Activated effector memory CD4-positive, alpha-beta T cell treated with Interleukin-2 at 50 U/mL for 16 hours (primary cell): ENCODE measurements at regions not wholly inside any gene's neighbourhood (a gene's known extent, or its start where the extent isn't known, plus 50 kb on each side); places are given as distances from the start of the nearest gene placed in this dataset.

Experiments used
- DNase-seq: peaks from one replicate; pipeline ENCODE4 v3.0.0-alpha.2; 2020

DNA sequence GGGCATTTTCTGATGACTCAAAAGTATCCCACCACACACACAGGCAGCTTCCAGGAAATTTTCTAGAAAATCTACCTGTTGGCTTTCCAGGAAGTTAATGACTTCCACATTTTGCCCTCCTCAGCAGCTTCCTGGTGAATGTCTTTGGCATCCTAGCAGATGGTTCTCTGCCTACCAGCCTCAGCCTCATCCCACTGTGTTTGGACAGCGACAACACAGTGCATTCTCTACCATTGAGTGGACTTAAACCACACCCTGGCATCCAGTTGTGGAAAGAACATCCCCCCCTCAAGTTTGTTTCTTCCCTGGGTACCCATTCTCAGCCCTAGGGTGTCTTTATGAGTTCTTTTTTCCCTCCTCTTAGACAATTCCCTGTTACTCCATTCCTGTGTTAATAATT is 50.8 kb upstream of the GADL1 start:
- no peak for DNase-seq

DNA sequence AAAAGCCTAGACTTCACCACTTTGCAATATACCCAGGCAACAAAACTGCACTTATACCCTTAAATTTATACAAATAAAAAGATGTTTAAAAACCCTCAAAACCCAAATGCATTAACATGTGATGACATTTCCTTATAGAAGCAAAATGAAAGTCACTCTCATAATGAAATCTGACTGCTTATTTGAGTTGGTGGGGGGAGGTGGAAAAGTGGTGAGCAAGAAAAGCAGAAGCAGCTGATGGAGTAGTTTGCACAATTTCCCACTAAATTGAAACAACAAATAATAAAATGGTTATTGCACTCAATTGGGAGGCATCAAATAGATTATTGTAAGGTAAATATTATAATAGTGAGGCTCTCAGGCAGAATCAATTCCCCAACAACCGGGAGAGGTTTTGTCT is 54.0 kb upstream of the GADL1 start:
- no peak for DNase-seq

DNA sequence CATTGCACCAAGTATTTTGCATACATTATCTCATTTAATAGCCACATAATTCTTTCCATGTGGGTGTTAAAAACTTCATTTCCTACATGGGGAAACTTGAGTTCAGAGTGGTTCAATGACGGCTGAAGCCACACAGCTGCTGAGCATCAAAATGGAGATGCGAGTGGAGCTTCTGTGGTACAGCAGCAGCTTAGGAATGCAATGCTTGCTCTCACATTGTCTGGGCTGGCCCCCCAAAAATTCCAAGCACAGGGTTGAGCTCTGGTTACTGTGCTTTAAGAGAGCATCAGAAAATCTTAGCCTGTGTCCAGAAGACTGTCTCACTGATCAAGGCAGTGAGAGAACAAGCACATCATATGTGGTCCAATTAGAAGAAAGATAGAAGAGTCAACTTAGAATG is 57.4 kb upstream of the GADL1 start:
- no peak for DNase-seq

DNA sequence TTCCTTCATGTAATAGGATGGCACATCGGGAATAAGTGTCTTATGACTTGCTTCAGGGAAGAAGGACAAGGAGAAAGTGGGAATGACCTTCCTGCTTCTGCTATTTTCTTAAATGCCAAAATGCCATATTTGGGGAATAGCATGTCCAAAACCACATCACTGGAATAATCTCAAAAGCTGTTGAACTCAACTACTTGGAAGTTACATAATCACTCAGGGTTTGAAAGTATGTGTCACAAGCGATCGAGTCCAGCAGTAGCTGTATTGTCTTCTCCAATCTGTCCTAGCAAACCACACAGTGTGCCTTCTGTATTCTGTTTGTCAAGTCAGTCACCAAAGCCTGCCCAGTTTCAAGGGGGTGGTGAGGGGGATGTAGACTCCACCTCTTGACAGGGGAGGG is 58.3 kb upstream of the GADL1 start:
- no peak for DNase-seq

DNA sequence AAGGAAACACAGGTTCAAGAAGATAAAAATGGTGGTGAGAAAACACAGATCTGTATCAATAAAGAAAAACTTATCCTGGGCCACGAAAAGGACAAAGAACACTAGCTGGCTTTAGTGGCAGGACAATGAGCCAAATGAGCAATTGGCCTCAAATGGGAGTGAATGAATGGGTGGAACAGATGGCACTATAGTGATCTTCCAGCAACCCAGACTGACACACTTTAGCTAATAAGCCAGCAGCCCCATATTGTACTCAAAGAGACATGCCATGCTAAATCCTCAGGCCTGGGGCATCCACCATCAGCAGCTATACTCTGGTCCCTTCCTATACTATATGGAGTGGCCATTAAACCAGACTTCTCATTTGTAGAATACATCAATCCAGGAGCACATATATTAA is 60.0 kb upstream of the GADL1 start:
- no peak for DNase-seq

DNA sequence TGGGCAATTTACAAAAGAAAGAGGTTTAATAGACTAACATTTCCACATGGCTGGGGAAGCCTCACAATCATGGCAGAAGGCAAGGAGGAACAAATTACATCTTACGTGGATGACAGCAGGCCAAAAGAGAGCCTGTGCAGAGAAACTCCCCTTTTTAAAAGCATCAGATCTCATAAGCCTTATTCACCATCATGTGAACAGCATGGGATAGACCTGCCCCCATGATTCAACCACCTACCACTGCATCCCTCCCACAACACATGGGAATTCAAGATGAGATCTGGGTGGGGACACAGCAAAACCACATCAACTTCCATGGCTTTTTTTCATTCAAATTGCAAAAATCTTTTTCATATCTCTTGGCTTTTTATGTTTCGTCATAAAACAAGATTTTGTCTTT is 67.6 kb upstream of the GADL1 start:
- no peak for DNase-seq

DNA sequence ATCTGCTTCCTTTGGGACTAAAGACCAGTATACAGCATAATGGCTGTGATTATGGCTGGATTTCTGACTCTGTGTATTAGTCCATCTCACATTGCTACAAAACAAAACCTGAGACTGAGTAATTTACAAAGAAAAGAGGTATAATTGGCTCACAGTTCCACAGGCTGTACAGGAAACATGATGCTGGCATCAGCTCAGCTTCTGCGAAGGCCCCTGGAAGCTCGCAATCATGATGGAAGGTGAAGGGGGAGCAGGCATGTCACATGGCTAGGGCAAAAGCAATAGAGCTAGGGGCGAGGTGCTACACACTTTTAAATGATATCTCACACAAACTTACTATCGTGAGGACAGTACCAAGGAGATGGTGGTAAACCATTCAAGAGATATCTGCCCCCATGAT is 68.0 kb upstream of the GADL1 start:
- DNase-seq: no peak

DNA sequence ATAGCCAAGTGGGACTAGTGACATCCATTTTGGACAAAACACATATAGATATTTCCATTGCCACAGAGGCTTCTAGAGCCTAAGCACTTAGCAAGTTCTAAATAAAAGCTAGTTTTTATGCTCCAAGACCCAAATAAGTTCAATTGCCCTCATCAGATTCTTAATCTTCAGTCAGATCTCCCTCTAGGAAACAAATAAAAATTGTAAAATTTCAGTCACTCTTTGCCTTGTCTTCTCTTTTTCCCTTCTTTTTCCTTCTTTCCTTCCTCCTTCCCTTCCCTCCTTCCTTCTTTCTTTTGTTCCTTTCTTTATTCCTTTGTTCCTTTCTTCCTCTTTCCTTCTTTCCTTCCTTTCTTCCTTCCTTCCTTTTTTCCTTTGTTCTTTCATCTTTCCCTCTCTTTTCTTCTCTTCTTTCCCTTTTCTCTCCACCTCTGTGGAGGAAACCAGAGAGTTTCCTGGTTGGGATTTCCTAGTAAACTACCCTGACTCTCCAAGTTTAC is 68.8 kb upstream of the GADL1 start:
- no peak for DNase-seq

DNA sequence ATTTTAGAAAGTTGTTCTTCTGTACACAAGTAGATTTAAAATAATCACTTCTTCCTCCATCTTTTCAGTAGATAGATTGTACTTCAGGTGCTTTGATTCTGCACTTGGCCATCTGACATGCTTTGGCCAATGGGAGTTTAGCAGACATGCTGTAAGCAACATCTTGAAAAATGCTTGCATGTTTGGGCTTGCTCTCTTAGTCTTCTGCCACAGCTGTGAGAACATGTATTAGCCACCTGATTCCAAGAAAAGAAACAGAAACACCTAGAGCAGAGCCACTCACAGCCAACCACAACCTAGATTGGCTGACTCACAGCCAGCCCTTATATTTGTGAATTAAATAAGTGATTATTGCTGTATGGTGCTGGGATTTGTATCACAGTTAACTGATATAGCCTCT is 70.2 kb upstream of the GADL1 start:
- DNase-seq: no peak

DNA sequence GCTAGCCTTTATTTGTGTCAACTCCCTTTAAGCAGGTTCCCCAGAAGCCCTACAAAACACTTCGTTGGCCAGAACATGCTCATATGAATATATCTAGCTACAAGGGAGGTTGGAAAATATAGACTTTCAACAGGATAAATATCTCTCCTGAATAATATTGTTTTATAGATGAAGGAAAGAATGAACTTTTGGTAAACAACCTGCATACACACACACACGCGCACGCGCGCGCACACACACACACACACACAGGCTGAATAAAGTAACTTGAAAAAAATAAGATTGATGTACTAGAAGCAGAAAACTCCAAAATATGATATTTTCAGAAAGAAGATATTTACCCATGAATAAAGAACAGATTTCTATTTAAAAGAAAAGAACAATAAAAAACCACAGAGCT is 72.4 kb upstream of the GADL1 start:
- no peak for DNase-seq

DNA sequence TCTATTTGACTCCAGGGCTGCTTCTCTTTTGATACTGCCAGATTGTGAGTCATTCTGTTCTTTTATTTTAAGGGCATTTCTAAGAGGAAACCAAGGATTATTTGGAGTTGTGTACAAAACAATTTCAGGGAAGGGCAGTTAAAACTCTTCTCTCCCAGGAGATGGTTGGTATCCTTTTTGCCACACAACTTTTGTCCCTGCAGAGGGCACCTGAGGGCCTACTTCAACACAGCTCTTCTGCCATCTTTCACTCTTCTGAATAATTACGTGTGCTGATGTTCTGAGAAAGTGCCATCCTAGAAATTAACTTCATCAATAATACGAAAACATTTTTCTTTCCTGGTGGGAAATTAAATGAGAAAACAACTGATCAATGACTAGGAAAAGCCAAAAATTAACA is 75.7 kb upstream of the GADL1 start:
- DNase-seq: no peak

DNA sequence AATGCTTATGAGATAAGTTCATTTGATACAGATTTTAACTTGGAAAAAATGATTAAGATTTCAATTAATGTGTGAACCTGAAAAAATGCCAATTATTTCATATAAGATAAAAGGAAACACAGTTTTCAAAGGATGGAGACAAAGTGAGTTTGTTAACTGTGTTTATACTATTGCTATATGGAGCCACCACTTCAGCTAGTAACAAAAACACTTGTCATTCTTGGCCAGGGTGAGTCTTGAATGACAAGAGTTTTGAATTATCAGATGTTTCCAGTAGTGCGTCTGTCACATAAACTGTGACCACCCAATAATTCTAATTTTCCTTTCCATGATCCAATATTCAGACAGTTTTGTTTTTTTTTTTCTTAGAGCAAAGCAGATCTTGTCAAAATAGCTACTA is 78.0 kb upstream of the GADL1 start:
- no peak for DNase-seq

DNA sequence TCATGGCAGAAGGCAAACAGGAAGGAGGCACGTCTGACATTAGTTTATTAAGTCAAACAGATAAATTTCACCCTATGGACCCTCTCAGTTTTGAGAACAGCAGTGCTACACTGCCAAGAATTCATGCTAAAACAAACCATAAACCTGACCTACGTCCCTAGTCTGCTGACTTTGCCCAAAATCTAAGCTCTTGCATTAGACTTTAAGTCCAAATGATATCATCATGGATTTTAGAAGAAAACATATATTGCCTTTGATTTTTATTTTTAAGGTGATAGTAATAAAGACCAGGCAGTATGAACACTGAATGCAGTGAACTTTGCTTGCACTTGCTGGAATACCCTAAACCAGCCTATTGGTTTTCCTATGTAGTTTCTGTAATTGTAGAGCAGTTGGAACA is 79.6 kb upstream of the GADL1 start:
- DNase-seq: no peak

DNA sequence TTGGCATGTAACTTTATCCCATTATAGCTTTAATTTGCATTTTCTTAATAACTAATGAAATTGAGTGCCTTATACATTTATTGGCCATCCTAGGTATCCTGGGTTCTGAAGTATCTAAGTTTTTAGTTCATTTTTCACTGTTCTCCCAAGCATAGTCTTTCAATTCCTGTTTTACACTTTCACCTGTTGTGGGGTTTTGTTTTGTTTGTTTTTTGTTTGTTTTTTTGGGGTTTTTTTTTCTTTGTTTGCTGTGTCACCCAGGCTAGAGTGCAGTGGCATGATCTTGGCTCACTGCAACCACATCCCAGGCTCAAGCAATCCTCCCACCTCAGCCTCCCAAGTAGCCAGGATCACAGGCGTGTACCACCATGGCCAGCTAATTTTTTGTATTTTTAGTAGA is 83.1 kb upstream of the GADL1 start:
- DNase-seq: no peak

DNA sequence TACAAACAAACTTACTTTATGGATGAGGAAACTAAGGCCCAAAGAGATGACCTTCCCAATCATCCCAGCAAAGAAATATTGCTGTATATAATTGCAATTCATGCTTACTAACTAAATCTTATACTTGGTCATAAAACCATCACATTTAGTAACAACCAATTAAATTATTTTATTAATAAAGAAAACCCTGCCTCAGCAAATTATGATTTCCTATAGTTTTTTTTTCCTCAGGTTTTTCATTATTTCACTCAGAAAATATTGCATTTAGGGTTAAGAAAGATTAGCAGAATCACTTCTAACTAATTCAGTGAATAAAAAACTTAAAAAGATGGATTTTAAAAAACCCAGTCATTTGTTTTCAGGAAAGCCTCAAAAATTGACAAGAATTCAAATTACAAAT is 86.5 kb upstream of the GADL1 start:
- no peak for DNase-seq

DNA sequence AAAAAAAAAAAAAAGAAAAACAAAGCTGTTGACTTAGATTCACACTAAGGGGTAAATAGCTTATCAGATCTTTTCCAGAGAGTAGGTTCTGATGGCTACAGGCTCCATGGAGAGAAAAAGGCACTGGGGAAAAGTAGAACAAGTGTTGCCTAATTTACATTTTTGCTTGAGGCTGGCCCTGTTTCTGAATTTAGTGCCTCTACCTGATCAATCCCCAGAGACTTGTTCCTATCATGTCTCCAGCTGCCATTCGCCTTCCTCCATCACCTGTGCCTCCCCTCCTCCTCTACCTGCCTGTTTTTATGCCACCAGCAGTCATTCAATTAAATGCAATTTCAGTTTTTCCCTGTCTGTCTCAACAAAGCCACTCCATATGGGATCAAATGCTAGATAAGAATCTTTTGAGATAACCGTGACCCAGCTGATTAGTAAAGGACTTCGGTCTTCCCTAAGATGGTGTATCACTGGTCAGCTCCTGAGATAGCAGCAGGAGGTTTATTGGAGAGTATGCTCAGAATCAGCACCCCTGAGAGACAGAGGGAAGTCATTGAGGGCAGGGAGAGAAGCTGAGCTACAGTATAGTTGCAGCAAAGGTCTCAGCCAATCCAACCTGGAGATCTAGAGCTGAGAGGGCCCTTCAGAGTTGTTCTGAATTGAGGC is 88.1 kb upstream of the GADL1 start:
- DNase-seq: no peak

DNA sequence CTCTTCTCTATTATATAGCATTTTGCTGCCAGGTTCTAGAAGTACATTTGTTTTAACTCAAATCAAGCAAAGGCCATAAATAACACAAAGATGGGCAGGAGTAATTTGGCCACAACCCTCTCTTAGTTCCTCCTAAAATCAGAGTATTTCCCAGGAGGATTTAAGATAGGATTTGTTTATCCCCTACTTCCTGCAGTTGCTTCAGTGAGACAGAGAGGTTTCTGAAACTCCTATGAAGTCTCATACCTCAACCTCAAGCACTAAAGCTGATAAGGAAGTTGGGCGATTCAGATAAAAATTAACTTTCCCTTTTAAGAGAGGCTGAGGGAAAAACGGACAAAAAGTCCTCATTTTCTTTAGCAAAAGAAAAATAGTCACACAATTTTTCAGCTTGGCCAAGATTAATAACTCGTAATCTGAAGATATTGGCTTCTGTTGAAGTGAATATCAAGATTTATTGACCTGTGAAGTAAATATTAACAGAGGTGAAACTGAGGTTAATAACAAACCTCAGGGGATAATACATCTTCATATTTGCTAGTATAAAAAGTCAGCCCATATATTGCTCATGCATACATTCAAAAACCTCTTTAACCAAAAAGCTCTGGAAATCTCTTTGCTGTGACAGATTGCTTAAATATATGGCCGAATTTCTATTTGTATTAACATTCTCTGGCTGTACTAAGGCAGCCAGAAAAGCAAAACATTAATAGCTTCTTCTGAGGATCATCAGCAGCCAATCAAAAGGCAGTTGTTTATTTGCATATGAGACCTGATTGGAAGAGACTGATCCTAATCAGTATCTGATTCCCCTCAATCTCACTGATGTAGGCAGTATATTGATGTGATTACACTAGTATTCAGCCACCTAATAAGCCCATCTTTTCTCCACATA is 90.6 kb upstream of the GADL1 start:
- DNase-seq: no peak

DNA sequence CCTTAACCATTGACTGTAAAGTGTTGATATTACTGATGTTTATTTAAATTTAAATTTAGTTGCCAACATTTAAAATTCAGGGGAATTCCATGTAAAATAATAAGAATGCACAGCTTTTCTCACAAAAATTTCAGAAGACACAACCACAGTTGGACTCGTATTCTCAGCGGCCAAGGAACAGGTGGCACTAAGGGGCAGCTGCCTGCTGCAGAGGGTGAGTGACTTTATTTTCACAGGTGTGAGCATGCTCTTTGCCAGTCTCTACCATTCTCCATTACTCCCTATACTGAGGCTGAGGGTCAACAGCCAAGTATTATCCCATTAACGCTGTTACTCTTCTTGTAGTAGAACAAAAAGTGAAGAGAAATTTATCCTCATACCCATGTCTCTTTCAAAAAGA is 92.1 kb upstream of the GADL1 start:
- DNase-seq: no peak

DNA sequence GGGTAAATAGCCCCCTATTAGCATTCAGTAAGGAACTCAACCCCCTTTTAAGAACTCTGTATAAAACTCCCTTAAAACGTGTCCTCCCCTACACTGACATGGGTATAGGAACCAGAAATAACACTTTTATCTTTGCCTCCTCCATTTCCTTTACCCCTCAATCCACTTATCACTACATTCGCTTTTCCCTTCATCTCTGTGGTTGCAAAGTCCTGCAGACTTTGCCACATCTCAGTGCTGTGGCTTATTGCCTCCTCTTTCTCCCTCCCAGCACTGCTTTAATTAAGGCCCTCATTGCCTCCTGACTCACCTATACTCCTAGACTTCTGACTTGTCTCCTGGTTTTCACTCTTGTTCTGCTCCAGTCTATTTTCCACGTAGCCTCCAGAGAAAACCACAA is 94.3 kb upstream of the GADL1 start:
- DNase-seq: no peak

DNA sequence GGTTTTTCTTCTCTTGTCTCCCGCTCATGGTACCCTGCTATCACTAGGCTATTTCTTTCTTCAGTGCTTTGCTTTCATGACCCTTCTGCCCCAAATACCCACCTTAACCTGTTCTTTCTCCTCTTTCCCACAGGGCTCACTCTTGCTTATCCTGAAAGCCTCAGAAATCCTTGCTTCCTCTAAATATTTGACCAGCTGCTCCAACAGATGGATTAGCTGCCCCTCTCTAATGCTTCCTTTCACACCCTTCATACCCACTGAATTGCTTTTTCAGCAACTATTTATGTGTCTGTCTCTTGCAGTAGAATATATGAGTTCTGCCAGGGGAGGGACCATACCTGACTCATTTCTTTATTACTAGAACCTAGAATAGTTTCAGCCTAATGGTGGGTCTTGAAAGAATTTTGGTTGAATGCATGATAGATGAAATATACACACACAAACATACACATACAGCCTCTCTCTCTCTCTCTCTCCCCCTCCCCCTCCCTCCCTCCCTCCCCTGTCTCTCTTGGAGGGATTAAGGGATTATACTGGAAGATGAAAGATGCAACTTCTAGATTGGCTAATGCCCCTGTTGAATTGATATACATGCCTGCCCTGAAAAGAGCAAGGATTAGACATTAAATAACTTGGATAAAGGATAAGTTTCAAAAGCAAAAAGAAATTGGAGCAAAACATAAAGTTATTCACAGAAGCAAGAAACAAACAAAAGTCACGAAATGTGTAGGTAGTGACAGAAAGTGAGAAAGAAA is 95.0 kb upstream of the GADL1 start:
- no peak for DNase-seq

DNA sequence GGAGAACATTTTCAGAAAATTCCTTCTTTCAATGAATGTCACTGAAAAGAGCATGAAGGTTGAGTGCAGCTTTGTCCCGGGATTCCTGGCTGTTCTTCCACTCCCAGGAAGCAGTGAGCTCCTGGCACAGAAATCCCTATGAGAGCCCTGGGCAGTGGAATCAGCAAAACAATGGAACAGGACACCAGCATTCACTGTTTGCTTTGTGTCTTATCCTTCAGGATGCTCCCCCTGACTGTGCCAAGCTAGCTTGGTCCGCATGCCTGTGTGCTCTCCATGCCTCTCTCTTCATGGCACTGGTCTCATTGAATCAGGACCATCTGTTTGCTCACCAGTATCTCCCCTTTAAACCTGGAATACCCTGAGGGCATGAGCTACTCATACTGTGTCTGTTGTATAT is 102.0 kb upstream of the GADL1 start:
- no peak for DNase-seq

DNA sequence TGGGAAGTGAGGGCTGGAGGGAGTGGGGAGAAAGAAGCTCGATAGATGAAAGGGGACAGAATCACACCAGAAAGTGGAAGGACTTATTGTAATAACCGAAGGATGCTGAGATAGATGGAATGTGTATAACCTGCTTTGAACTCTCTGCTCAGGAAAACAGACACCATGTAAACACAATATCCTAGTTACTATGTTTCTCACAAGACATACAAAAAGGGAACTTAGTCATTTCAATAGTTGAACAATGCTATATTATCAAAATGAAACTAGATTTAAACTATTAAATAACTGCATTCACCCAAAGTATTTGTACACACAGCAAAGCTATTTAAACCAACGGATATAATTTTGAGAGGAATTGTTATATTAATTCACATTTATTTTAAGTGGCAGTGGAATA is 108.3 kb upstream of the GADL1 start:
- no peak for DNase-seq

DNA sequence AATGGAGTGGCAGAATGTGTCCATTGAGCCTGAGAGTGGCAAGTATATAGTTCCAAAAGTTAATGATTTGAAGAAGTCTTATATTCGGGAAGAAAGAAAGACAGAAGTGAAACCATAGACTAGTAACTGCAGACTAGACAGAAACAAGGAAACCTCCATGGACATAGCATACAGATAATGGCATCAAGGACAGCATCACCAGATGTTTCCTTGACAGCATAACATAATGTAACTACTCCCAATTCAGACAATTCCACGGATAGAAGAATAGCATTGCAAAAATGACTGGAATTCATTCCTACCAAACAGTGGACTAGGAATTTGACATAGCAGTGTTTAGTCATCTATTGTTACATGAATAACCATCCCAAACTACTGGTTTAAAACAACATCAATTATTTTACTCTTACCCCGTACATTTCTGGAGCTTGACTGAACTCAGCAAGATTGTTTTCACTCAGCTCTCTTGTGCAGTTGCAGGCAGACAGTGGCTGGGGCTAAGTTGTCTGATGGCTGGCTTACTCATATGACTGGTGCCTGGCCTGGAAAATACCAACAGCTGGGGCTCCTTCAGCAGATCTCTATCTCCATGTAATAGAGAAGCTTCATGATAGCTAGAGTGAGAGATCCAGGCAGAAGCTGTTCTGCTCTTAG is 109.7 kb upstream of the GADL1 start:
- no peak for DNase-seq
